Vagina (tissue), 2 donors: ENCODE measurements at regions not wholly inside any gene's neighbourhood (a gene's known extent, or its start where the extent isn't known, plus 50 kb on each side); places are given as distances from the start of the nearest gene placed in this dataset.

Experiments
- POLR2A ChIP-seq, 2 donors: fragments of 450-650 bp; IDR thresholded peaks; one replicate each; pipeline ENCODE4 v1.6.1; 2017; ENCODE audit warnings: antibody characterized with exemption in 2 of 2, mild to moderate bottlenecking in 2 of 2, moderate library complexity in 2 of 2
- TF ChIP-seq, protein P1 (sequence below), 3 experiments: fragments of 450-650 bp in 2 of 3; fragments of 200-600 bp in 1 of 3; sonication (generic) in 1 of 3; IDR thresholded peaks; one replicate each; pipeline ENCODE4 v1.5.1; 2017 to 2019; ENCODE audit warnings: antibody characterized with exemption in 3 of 3, mild to moderate bottlenecking in 2 of 3, moderate library complexity in 2 of 3

DNA sequence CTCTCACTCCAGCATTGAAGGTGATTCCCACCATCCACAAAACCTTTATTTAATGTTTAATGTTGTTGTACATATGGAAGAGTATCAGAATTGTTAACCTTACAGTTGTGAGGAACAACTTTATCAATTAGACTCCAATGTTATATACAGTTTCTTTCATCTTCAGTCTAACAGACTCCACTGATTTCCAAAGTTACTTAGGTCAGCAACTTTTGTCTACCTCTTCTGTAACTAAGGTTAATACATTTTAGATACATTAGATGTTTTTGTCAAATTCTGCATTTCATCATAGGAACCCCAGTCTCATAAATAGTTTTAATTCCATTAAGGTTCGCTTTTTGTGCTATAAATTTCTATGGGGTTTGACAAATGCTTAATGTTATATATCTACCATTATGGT, 223.9 kb upstream of the POM121L12 start:
- TF ChIP-seq, protein P1, sequence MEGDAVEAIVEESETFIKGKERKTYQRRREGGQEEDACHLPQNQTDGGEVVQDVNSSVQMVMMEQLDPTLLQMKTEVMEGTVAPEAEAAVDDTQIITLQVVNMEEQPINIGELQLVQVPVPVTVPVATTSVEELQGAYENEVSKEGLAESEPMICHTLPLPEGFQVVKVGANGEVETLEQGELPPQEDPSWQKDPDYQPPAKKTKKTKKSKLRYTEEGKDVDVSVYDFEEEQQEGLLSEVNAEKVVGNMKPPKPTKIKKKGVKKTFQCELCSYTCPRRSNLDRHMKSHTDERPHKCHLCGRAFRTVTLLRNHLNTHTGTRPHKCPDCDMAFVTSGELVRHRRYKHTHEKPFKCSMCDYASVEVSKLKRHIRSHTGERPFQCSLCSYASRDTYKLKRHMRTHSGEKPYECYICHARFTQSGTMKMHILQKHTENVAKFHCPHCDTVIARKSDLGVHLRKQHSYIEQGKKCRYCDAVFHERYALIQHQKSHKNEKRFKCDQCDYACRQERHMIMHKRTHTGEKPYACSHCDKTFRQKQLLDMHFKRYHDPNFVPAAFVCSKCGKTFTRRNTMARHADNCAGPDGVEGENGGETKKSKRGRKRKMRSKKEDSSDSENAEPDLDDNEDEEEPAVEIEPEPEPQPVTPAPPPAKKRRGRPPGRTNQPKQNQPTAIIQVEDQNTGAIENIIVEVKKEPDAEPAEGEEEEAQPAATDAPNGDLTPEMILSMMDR (IDR thresholded peaks at IDR 0.05), result no peak
- TF ChIP-seq POLR2A (IDR thresholded peaks at IDR 0.05), result no peak
